ENCODE measurements at regions not wholly inside any gene's neighbourhood (a gene's known extent, or its start where the extent isn't known, plus 50 kb on each side); places are given as distances from the start of the nearest gene placed in this dataset.

DNA sequence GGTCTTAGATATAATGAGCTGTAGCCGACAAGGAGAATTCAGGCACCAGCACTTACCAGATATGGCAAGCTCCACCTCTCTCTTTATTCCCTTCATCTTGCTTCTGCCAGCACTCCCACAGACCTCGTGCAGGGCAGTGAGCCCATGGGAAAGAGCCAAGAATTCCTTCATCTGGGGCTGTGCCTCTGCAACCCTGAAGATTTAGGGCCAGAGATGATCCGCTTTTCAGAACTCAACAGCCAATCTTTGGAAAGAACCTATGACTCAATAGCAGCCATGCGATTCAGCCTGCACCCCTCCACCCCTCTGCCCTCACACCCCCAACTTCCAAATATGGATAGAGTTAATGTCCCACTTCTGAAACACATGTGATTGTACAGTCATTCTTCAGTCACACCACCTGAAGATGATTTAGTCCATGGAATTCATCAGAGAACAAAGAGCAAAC is 533.7 kb upstream of the TNP1 start:
- H3K9ac ChIP-seq (ENCODE audit: insufficient read depth in 1 of 2, low read length in 2 of 2) = no peak overlapping the region
- ATAC-seq (ENCODE audit: insufficient read depth, low FRiP score) = no peak
- 75 to 76% methylated on average over 4 of the region's 4 CpGs for WGBS, 2 donors

GRCh38 chr2:217392930-217393584 is 533.2 kb upstream of the TNP1 start:
- no peak overlapping the region for H3K4me3 ChIP-seq
- H3K36me3 ChIP-seq (ENCODE audit: control insufficient read depth in 4 of 4, insufficient read depth in 4 of 4, low read length in 4 of 4) = no peaks in the 10 kb centered on the region
- H3K4me1 ChIP-seq (ENCODE audit: control insufficient read depth in 5 of 5, insufficient read depth in 5 of 5, low read length in 5 of 5) = peaks cover 0 to 22% (median 5%) of the 10 kb centered on the region in 5 donors
- H3K27me3 ChIP-seq (ENCODE audit: control insufficient read depth in 3 of 3, insufficient read depth in 3 of 3, low read length in 2 of 3) = no peaks in the 10 kb centered on the region
- TF ChIP-seq CTCF (IDR thresholded peaks at IDR 0.05; ENCODE audit: control extremely low read depth, extremely low read depth) = no peak
- 86 to 87% methylated on average over 5 of the region's 5 CpGs for WGBS, 2 donors
- no peak for DNase-seq
- peak overlapping the region in 1 of 2 donors; percentile 74 for H3K27ac ChIP-seq (ENCODE audit: low read depth in 1 of 2, low read length in 1 of 2)
- H3K9ac ChIP-seq (ENCODE audit: insufficient read depth in 1 of 2, low read length in 2 of 2) = no peak overlapping the region
- ATAC-seq (ENCODE audit: insufficient read depth, low FRiP score) = no peak
- H3K9me3 ChIP-seq (ENCODE audit: control insufficient read depth in 4 of 4, insufficient read depth in 3 of 4, low read length in 3 of 4) = peaks cover 0 to 7% (median 0%) of the 10 kb centered on the region in 4 donors

More for the DNA sequence above, 533.7 kb upstream of the TNP1 start:
- peak; percentile 70 to 90 (median 86) for DNase-seq
- Histone ChIP-seq H3K27me3 (ENCODE audit: control insufficient read depth in 3 of 3, insufficient read depth in 3 of 3, low read length in 2 of 3) (no peaks in the 10 kb centered on the region), H3K9me3 (ENCODE audit: control insufficient read depth in 4 of 4, insufficient read depth in 3 of 4, low read length in 3 of 4) (peaks cover 0 to 7% (median 0%) of the 10 kb centered on the region in 4 donors), H3K4me1 (ENCODE audit: control insufficient read depth in 5 of 5, insufficient read depth in 5 of 5, low read length in 5 of 5) (peaks cover 0 to 22% (median 5%) of the 10 kb centered on the region in 5 donors), H3K4me3 (no peak overlapping the region), H3K36me3 (ENCODE audit: control insufficient read depth in 4 of 4, insufficient read depth in 4 of 4, low read length in 4 of 4) (no peaks in the 10 kb centered on the region), H3K27ac (ENCODE audit: low read depth in 1 of 2, low read length in 1 of 2) (peak overlapping the region in 1 of 2 donors; percentile 74)
- TF ChIP-seq CTCF (IDR thresholded peaks at IDR 0.05; ENCODE audit: control extremely low read depth, extremely low read depth) = no peak

DNA sequence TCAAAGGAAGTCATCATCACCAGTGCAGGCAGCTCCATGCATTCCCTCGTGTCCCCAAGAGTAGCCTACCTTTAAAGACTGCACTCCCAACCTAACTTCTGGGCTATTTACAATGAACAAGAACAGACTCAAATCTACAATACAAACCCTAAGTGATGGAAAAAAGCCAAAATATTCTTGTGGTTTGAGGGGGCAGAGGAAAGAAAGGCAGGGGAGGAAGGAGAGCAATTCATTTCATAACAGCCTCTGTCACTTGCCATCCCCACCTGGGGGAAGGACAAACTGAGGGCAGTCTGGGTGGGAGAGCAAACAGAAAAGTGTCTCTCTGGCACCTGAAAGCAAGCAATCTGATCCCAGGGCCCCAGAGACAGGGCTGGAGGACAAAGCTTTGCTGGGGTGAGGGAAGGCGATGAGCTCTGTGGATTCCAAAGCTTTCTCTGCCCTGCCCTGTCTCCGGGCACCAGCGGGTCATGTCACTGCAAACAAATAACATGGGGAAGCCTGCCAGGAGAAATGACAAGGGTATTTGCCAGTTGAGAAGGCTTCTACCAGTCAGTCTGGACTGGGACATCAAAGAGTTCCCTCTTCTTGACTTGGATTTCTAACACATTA is 528.0 kb upstream of the TNP1 start:
- H3K4me1 ChIP-seq (ENCODE audit: control insufficient read depth in 5 of 5, insufficient read depth in 5 of 5, low read length in 5 of 5) = peaks cover 0 to 4% (median under 1%) of the 10 kb centered on the region in 5 donors
- H3K36me3 ChIP-seq (ENCODE audit: control insufficient read depth in 4 of 4, insufficient read depth in 4 of 4, low read length in 4 of 4) = no peaks in the 10 kb centered on the region
- ATAC-seq (ENCODE audit: insufficient read depth, low FRiP score) = no peak
- peaks cover 0 to 7% (median 0%) of the 10 kb centered on the region in 4 donors for H3K9me3 ChIP-seq (ENCODE audit: control insufficient read depth in 4 of 4, insufficient read depth in 3 of 4, low read length in 3 of 4)
- WGBS, 2 donors = 33 to 56% methylated on average over 4 of the region's 4 CpGs
- no peak overlapping the region for H3K9ac ChIP-seq (ENCODE audit: insufficient read depth in 1 of 2, low read length in 2 of 2)
- no peak overlapping the region for H3K4me3 ChIP-seq
- peak overlapping the region in 1 of 2 donors; percentile 75 for H3K27ac ChIP-seq (ENCODE audit: low read depth in 1 of 2, low read length in 1 of 2)
- no peak for DNase-seq
- H3K27me3 ChIP-seq (ENCODE audit: control insufficient read depth in 3 of 3, insufficient read depth in 3 of 3, low read length in 2 of 3) = no peaks in the 10 kb centered on the region
- no peak for TF ChIP-seq CTCF (IDR thresholded peaks at IDR 0.05; ENCODE audit: control extremely low read depth, extremely low read depth)
